Endodermal cell (in vitro differentiated cells): ENCODE measurements at regions not wholly inside any gene's neighbourhood (a gene's known extent, or its start where the extent isn't known, plus 50 kb on each side); places are given as distances from the start of the nearest gene placed in this dataset.
A peak's percentile ranks its signal among the peaks of the same experiment; 100 is the strongest.

Experiments used
- DNase-seq: peaks from one replicate; pipeline ENCODE4 v3.0.0-alpha.2; 2017
- H3K27ac ChIP-seq: 2 replicates; pipeline ENCODE4 v1.5.1; 2013; ENCODE audit warnings: mild to moderate bottlenecking, low read depth, low read length, moderate library complexity
- H3K27me3 ChIP-seq: 2 replicates; pipeline ENCODE4 v1.6.1; 2013; ENCODE audit warnings: mild to moderate bottlenecking, low read length, moderate library complexity; ENCODE audit not compliant: insufficient read depth, control insufficient read depth, poor library complexity, severe bottlenecking
- H3K36me3 ChIP-seq: 2 replicates; pipeline ENCODE4 v1.7.0; 2013; ENCODE audit warnings: mild to moderate bottlenecking, low read length, moderate library complexity; ENCODE audit not compliant: control insufficient read depth, insufficient read depth
- H3K4me1 ChIP-seq: one replicate; pipeline ENCODE4 v1.7.0; 2013; ENCODE audit warnings: low read length; ENCODE audit not compliant: control insufficient read depth, insufficient read depth
- H3K4me3 ChIP-seq: 2 replicates; pipeline ENCODE4 v1.5.1; 2013; ENCODE audit warnings: mild to moderate bottlenecking, low read length, moderate library complexity
- H3K9ac ChIP-seq: 2 replicates; pipeline ENCODE4 v1.6.1; 2013; ENCODE audit warnings: mild to moderate bottlenecking, low read length, moderate library complexity; ENCODE audit not compliant: poor library complexity, severe bottlenecking; ENCODE audit errors: extremely low read depth
- H3K9me3 ChIP-seq: 2 replicates; pipeline ENCODE4 v1.6.1; 2013; ENCODE audit warnings: mild to moderate bottlenecking, low read length, moderate library complexity; ENCODE audit not compliant: control insufficient read depth
- H3K27ac Mint-ChIP-seq: 2 replicates; pipeline ENCODE4 v1.8.0; 2020; ENCODE audit warnings: mixed read lengths
- H3K27me3 Mint-ChIP-seq: 2 replicates; pipeline ENCODE4 v1.8.0; 2021; ENCODE audit warnings: mild to moderate bottlenecking, mixed read lengths; ENCODE audit not compliant: insufficient read depth
- H3K36me3 Mint-ChIP-seq: 2 replicates; pipeline ENCODE4 v1.8.0; 2020; ENCODE audit warnings: low read depth, mixed read lengths
- H3K4me1 Mint-ChIP-seq: 2 replicates; pipeline ENCODE4 v1.8.0; 2020; ENCODE audit warnings: mixed read lengths
- H3K4me3 Mint-ChIP-seq: 2 replicates; pipeline ENCODE4 v1.8.0; 2020; ENCODE audit warnings: mild to moderate bottlenecking, moderate library complexity, mixed read lengths
- H3K9me3 Mint-ChIP-seq: 2 replicates; pipeline ENCODE4 v1.8.0; 2020; ENCODE audit warnings: mild to moderate bottlenecking, mixed read lengths
- CTCF ChIP-seq: fragments of 200-600 bp; sonication (generic); conservative IDR thresholded peaks from 2 replicates; pipeline ENCODE4 v1.5.0; 2021; ENCODE audit warnings: antibody characterized with exemption, mild to moderate bottlenecking
- WGBS, 2 experiments: methylation state at CpG; one replicate each; pipeline versions ENCODE4 v1.1.5 to v1.1.7; 2013; ENCODE audit warnings: missing lambda C conversion rate in 2 of 2, mixed read lengths in 1 of 2; ENCODE audit not compliant: insufficient coverage in 1 of 2, insufficient read length in 1 of 2; 5-methylcytosine and 5-hydroxymethylcytosine counted together

GRCh38 chr7:114225784-114226183, 188.8 kb upstream of the FOXP2 start:
- no peak overlapping the region for H3K27ac Mint-ChIP-seq
- Histone ChIP-seq H3K27me3 (no peaks in the 10 kb centered on the region), H3K4me3 (no peak overlapping the region), H3K4me1 (peaks cover 5% of the 10 kb centered on the region), H3K9ac (no peak overlapping the region), H3K9me3 (no peaks in the 10 kb centered on the region), H3K36me3 (no peaks in the 10 kb centered on the region), H3K27ac (no peak overlapping the region)
- H3K4me1 Mint-ChIP-seq = peaks cover 13% of the 10 kb centered on the region
- no peak for DNase-seq
- no peak overlapping the region for H3K4me3 Mint-ChIP-seq
- H3K27me3 Mint-ChIP-seq = no peaks in the 10 kb centered on the region
- no peak for TF ChIP-seq CTCF
- H3K36me3 Mint-ChIP-seq = no peaks in the 10 kb centered on the region
- no peaks in the 10 kb centered on the region for H3K9me3 Mint-ChIP-seq

GRCh38 chr7:114218283-114218682, 196.3 kb upstream of the FOXP2 start:
- H3K27me3 Mint-ChIP-seq = no peaks in the 10 kb centered on the region
- no peak overlapping the region for H3K9ac ChIP-seq
- H3K9me3 ChIP-seq = no peaks in the 10 kb centered on the region
- H3K4me3 Mint-ChIP-seq = no peak overlapping the region
- no peaks in the 10 kb centered on the region for H3K27me3 ChIP-seq
- no peaks in the 10 kb centered on the region for H3K36me3 ChIP-seq
- H3K4me1 ChIP-seq = peaks cover 5% of the 10 kb centered on the region
- no peak overlapping the region for H3K27ac ChIP-seq
- no peaks in the 10 kb centered on the region for H3K36me3 Mint-ChIP-seq
- H3K4me1 Mint-ChIP-seq = peaks cover 27% of the 10 kb centered on the region
- H3K27ac Mint-ChIP-seq = no peak overlapping the region
- TF ChIP-seq CTCF = no peak
- no peak for DNase-seq
- no peaks in the 10 kb centered on the region for H3K9me3 Mint-ChIP-seq
- no CpG with 5 or more reads among the region's 1 CpG for WGBS, 2 experiments
- H3K4me3 ChIP-seq = no peak overlapping the region

GRCh38 chr7:114217026-114217806, 197.4 kb upstream of the FOXP2 start:
- Histone ChIP-seq H3K4me1 (peaks cover 5% of the 10 kb centered on the region), H3K27ac (no peak overlapping the region), H3K9ac (no peak overlapping the region), H3K36me3 (no peaks in the 10 kb centered on the region), H3K9me3 (no peaks in the 10 kb centered on the region), H3K27me3 (no peaks in the 10 kb centered on the region), H3K4me3 (no peak overlapping the region)
- Mint-ChIP-seq H3K4me1 (peaks cover 31% of the 10 kb centered on the region), H3K9me3 (no peaks in the 10 kb centered on the region), H3K36me3 (no peaks in the 10 kb centered on the region), H3K27ac (no peak overlapping the region), H3K4me3 (no peak overlapping the region), H3K27me3 (no peaks in the 10 kb centered on the region)
- DNase-seq = no peak
- WGBS, 2 experiments = 63% methylated on average over 2 of the region's 2 CpGs; no CpG with 5 or more reads in 1 of the 2 experiments
- peak; percentile 44 for TF ChIP-seq CTCF
